Ishikawa (cell line): ENCODE measurements at regions not wholly inside any gene's neighbourhood (a gene's known extent, or its start where the extent isn't known, plus 50 kb on each side); places are given as distances from the start of the nearest gene placed in this dataset.

Experiments
- CEBPB ChIP-seq: IDR thresholded peaks from 2 replicates; pipeline ENCODE4 v1.6.1; 2012
- CREB1 ChIP-seq: IDR thresholded peaks from 2 replicates; pipeline ENCODE4 v1.6.1; 2012; ENCODE audit warnings: low read depth
- EGR1 ChIP-seq: IDR thresholded peaks from 2 replicates; pipeline ENCODE4 v1.6.1; 2012
- EP300 ChIP-seq: IDR thresholded peaks from 2 replicates; pipeline ENCODE4 v1.6.1; 2012; ENCODE audit warnings: borderline replicate concordance
- FOXM1 ChIP-seq: IDR thresholded peaks from 2 replicates; pipeline ENCODE4 v1.6.1; 2012; ENCODE audit warnings: low read depth, borderline replicate concordance
- NFIC ChIP-seq: IDR thresholded peaks from 2 replicates; pipeline ENCODE4 v1.6.1; 2012
- RAD21 ChIP-seq: IDR thresholded peaks from 2 replicates; pipeline ENCODE4 v1.6.1; 2012; ENCODE audit warnings: low read depth
- TAF1 ChIP-seq: IDR thresholded peaks from 2 replicates; pipeline ENCODE4 v1.6.1; 2012; ENCODE audit warnings: low read depth, mild to moderate bottlenecking
- TCF12 ChIP-seq: IDR thresholded peaks from 2 replicates; pipeline ENCODE4 v1.6.1; 2012; ENCODE audit warnings: low read depth
- TEAD4 ChIP-seq: IDR thresholded peaks from 2 replicates; pipeline ENCODE4 v1.6.1; 2012
- YY1 ChIP-seq: IDR thresholded peaks from 2 replicates; pipeline ENCODE4 v1.6.1; 2012; ENCODE audit warnings: low read depth
- ZBTB7A ChIP-seq: IDR thresholded peaks from 2 replicates; pipeline ENCODE4 v1.6.1; 2012; ENCODE audit warnings: low read depth
- TF ChIP-seq, protein P1 (sequence below): IDR thresholded peaks from 2 replicates; pipeline ENCODE4 v1.6.1; 2012
- TF ChIP-seq, protein P2 (sequence below): IDR thresholded peaks from 2 replicates; pipeline ENCODE4 v1.6.1; 2012; ENCODE audit warnings: low read depth, mild to moderate bottlenecking
- TF ChIP-seq, protein P3 (sequence below): IDR thresholded peaks from 2 replicates; pipeline ENCODE4 v1.6.1; 2012

DNA sequence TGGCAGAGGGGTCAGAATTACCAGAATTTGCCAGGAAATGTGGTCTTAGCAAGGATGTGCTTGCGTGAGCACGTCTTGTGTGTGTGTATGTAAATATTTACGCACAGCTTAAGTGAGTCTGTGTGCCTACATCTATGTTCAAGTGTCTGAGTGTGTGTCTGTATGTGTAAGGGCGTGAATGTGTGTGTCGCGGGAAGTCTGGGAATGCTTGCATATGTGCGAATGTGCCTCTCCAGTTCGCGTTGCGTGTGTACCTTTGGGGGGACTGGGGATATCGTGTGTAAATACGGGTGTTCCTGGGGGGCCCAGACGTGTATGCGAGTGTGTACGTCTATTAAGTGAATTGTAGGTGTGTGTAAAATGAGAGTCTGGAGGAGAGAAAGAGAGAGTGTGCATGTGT is 68.6 kb upstream of the POU3F1 start:
- TF ChIP-seq, protein P1, sequence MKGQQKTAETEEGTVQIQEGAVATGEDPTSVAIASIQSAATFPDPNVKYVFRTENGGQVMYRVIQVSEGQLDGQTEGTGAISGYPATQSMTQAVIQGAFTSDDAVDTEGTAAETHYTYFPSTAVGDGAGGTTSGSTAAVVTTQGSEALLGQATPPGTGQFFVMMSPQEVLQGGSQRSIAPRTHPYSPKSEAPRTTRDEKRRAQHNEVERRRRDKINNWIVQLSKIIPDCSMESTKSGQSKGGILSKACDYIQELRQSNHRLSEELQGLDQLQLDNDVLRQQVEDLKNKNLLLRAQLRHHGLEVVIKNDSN: no peak
- TF ChIP-seq RAD21 (no peak), EP300 (no peak), NFIC (no peak), FOXM1 (no peak), CEBPB (no peak), EGR1 (no peak), TCF12 (no peak), YY1 (no peak), CREB1 (no peak), TAF1 (no peak)
- TF ChIP-seq, protein P2, sequence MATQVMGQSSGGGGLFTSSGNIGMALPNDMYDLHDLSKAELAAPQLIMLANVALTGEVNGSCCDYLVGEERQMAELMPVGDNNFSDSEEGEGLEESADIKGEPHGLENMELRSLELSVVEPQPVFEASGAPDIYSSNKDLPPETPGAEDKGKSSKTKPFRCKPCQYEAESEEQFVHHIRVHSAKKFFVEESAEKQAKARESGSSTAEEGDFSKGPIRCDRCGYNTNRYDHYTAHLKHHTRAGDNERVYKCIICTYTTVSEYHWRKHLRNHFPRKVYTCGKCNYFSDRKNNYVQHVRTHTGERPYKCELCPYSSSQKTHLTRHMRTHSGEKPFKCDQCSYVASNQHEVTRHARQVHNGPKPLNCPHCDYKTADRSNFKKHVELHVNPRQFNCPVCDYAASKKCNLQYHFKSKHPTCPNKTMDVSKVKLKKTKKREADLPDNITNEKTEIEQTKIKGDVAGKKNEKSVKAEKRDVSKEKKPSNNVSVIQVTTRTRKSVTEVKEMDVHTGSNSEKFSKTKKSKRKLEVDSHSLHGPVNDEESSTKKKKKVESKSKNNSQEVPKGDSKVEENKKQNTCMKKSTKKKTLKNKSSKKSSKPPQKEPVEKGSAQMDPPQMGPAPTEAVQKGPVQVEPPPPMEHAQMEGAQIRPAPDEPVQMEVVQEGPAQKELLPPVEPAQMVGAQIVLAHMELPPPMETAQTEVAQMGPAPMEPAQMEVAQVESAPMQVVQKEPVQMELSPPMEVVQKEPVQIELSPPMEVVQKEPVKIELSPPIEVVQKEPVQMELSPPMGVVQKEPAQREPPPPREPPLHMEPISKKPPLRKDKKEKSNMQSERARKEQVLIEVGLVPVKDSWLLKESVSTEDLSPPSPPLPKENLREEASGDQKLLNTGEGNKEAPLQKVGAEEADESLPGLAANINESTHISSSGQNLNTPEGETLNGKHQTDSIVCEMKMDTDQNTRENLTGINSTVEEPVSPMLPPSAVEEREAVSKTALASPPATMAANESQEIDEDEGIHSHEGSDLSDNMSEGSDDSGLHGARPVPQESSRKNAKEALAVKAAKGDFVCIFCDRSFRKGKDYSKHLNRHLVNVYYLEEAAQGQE: no peak

DNA sequence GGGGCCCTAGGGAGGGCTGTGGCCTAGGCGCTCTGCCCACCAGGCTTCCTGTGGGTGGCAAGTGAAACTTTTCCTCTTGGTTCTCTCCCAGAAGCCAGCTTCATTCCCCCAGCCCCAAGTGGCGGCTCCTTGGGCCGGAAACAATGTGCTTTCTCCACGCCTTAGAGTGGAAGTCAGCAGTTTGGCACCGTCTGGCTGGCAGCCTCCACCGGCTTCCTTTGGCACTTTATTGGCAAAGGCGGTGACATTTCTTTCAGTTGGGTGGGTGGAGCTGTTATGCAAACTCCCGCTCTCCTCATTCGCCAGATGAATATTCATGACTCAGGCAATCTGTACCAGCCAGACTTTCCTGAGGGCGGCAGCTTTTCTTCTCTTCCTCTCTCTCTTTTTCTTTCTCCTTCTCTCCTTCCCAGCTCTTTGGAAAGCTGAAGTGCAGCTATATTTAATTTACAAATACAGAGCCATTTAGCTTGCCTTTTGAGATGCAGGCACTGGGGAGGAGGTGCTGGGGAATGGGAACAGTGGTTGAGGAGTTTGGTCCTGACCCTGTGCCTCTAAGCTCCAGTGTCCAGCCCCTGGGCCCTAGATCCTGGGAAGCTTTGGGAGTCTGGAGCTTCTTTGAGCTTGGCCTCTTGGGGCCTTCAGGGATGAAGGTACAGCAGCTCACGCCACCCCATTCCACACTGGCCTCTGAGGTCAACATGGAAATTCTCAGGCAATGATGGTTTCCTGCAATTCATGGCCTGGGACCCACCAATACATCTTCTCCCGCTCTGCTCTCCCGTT is 67.8 kb upstream of the POU3F1 start:
- TF ChIP-seq FOXM1: no peak
- no peak for TF ChIP-seq TEAD4
- TF ChIP-seq, protein P3, sequence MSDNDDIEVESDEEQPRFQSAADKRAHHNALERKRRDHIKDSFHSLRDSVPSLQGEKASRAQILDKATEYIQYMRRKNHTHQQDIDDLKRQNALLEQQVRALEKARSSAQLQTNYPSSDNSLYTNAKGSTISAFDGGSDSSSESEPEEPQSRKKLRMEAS: no peak
- no peak for TF ChIP-seq EP300

DNA sequence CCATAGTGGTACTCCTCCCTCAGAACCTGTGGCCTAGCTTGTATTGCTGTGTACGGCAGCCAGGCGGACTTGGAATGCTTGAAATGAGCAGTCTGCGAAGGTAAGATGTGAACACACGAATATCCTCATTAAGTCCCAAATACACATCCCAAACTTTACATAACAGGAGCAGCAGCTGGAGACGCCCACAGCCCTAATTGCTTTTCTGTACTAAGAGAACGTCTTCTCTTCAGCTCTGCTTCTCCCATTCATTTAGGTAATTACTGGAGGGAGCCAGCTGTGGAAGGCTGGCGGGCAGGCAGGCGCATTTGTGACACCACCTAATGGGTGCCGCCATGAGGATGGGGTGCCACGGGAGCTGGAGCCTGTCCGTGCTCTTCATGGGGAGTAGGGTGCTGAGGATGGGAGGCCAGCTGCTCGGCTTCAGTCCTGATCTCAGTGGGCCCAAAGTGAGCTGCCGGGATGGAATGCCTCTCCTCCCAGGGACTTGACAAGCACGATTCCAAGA is 66.6 kb upstream of the POU3F1 start:
- TF ChIP-seq CREB1 (no peak), TEAD4 (no peak), FOXM1 (no peak), CEBPB (no peak), TCF12 (no peak), RAD21 (no peak), NFIC (no peak), TAF1 (no peak), EP300 (no peak), EGR1 (no peak), YY1 (no peak), ZBTB7A (no peak)
- TF ChIP-seq, protein P3: no peak
- TF ChIP-seq, protein P2: no peak
- TF ChIP-seq, protein P1: no peak

DNA sequence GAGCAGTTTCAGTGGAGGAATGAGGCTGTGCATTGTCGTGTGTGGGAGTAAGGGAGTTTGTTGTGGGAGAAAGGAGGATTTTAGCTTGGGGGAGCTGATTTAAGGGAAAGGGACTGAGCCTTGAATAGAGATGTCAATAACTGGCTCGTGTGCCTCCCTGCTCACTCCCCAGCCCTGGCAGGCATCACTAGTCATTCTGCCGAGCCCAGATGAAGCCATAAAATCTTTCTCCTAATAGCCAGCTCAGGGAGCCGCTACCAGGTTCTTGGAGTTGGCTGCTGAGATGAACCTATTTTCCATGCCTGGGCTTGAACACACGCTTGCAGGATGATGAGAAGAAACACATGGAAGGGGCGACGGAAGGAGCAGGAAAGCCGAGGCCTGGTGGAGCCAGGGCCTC is 65.0 kb upstream of the POU3F1 start:
- TF ChIP-seq CEBPB (no peak), TCF12 (no peak), ZBTB7A (no peak), FOXM1 (no peak)
- TF ChIP-seq, protein P1: no peak

DNA sequence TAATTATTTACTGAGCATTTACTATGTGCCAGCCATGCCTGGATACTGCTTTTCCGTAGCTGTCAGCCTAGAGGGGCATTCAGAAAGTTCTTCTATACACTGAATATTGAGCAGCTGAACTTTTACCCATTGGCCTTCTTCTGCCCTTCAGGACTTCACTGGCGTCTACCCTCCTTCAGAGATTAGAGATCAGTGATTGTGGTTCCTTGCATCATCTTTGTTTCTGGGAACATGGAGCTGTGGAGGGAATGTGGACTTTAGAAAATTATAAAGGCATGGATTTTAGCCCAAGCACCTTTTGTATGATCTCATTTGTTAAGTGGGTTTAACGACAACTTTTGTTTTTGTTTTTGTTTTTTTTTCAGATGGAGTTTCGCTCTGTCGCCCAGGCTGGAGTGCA is 58.7 kb upstream of the POU3F1 start:
- TF ChIP-seq EP300 (no peak), ZBTB7A (no peak), TCF12 (no peak), CEBPB (no peak), RAD21 (no peak), EGR1 (no peak), NFIC (no peak), TAF1 (no peak), FOXM1 (no peak), YY1 (no peak)
- TF ChIP-seq, protein P2: no peak
- TF ChIP-seq, protein P1: no peak
